K562 (cell line): ENCODE measurements at regions not wholly inside any gene's neighbourhood (a gene's known extent, or its start where the extent isn't known, plus 50 kb on each side); places are given as distances from the start of the nearest gene placed in this dataset.

Experiments used
- ATAC-seq: fragments of 200-7000 bp; cut with Tn5 transposase; 3 replicates; pipeline ENCODE4 v1.9.1; 2020; ENCODE audit warnings: moderate library complexity
- BruUV-seq: library from RNA; stranded (reverse); fragments of 400-500 nt; replicated peaks from 2 replicates; lab custom pipeline; 2021; lab: Mats Ljungman, UMichigan
- CTCF ChIA-PET: fragments of 300-600 bp; formaldehyde crosslinking; extraction: SDS; loops from one replicate; lab custom pipeline; 2021; ENCODE audit warnings: low intra/inter-chr PET ratio; lab: Yijun Ruan, JAX
- POLR2A ChIA-PET: fragments of 300-600, 350-650 bp; sonication (Branson Sonifier 250); formaldehyde crosslinking; extraction: SDS; loops from one replicate; lab custom pipeline; 2021; ENCODE audit warnings: antibody characterized with exemption, inconsistent platforms; lab: Yijun Ruan, JAX
- DNase-seq, 4 experiments: peaks; one replicate each; pipeline versions ENCODE4 v3.0.0 to v3.0.0-alpha.2; 2011 to 2018; ENCODE audit warnings: low spot score in 3 of 4, mixed read lengths in 3 of 4; ENCODE audit errors: extremely low read depth in 1 of 4
- FAIRE-seq: peaks from 2 replicates; lab custom pipeline; 2011; peaks lifted over from hg19 to GRCh38; lab: Jason Lieb, UNC
- H2AFZ ChIP-seq: 2 replicates; pipeline ENCODE4 v1.6.0; 2011; ENCODE audit warnings: low read depth, low read length, control low read depth, inconsistent platforms
- H3K27ac ChIP-seq: fragments of 200-600 bp; 3 replicates; pipeline ENCODE4 v1.8.0; 2011; ENCODE audit warnings: low read depth, mild to moderate bottlenecking, control low read depth, inconsistent platforms, low read length, moderate library complexity, mixed read lengths; ENCODE audit errors: extremely low read depth
- H3K27me3 ChIP-seq, 2 experiments: fragments of 300-600 bp in 1 of 2; 2 replicates in 1 of 2; 3 replicates in 1 of 2; pipeline versions ENCODE4 v1.6.0 to v1.8.0; 2011; ENCODE audit warnings: inconsistent platforms in 2 of 2, low read length in 2 of 2, mild to moderate bottlenecking in 1 of 2, mixed read lengths in 1 of 2, moderate library complexity in 1 of 2; ENCODE audit not compliant: control insufficient read depth in 2 of 2, insufficient read depth in 2 of 2
- H3K36me3 ChIP-seq: fragments of 300-600 bp; 3 replicates; pipeline ENCODE4 v1.8.0; 2011; ENCODE audit warnings: mild to moderate bottlenecking, low read length, inconsistent platforms; ENCODE audit not compliant: control insufficient read depth, insufficient read depth
- H3K4me1 ChIP-seq, 2 experiments: fragments of 200-600 bp in 1 of 2; replicated peaks in 1 of 2; 2 replicates in 1 of 2; 3 replicates in 1 of 2; pipeline versions ENCODE4 v1.5.1 to v1.8.0; 2011; ENCODE audit warnings: inconsistent platforms in 2 of 2, low read length in 2 of 2, mild to moderate bottlenecking in 1 of 2, mixed read lengths in 1 of 2, moderate library complexity in 1 of 2; ENCODE audit not compliant: control insufficient read depth in 2 of 2, insufficient read depth in 2 of 2
- H3K4me2 ChIP-seq: 2 replicates; pipeline ENCODE4 v1.6.1; 2011; ENCODE audit warnings: low read length, control low read depth, inconsistent platforms, mixed read lengths; ENCODE audit not compliant: insufficient read depth
- H3K4me3 ChIP-seq: fragments of 200-600 bp; sonication (generic), shearing (Covaris generic); 2 replicates; pipeline ENCODE4 v1.5.1; 2016; ENCODE audit warnings: control low read depth, inconsistent platforms
- H3K79me2 ChIP-seq: fragments of 200-600 bp; 3 replicates; pipeline ENCODE4 v1.8.0; 2011; ENCODE audit warnings: low read length, inconsistent platforms; ENCODE audit not compliant: control insufficient read depth, insufficient read depth
- H3K9ac ChIP-seq, 2 experiments: 2 replicates each; pipeline versions ENCODE4 v1.6.0 to v1.6.1; 2011; ENCODE audit warnings: low read depth in 2 of 2, low read length in 2 of 2, control low read depth in 1 of 2, inconsistent platforms in 1 of 2, mild to moderate bottlenecking in 1 of 2, mixed read lengths in 1 of 2; ENCODE audit not compliant: insufficient read depth in 1 of 2
- H3K9me1 ChIP-seq: one replicate; pipeline ENCODE4 v1.6.0; 2011; ENCODE audit warnings: inconsistent platforms, mild to moderate bottlenecking, low read length, moderate library complexity; ENCODE audit not compliant: control insufficient read depth, insufficient read depth
- H3K9me3 ChIP-seq: replicated peaks from 2 replicates; pipeline ENCODE4 v1.5.1; 2011; ENCODE audit warnings: low read depth, low read length, inconsistent platforms; ENCODE audit not compliant: control insufficient read depth, insufficient read depth
- H4K20me1 ChIP-seq: replicated peaks from 2 replicates; pipeline ENCODE4 v1.6.1; 2011; ENCODE audit warnings: low read length, inconsistent platforms, mixed read lengths; ENCODE audit not compliant: control insufficient read depth, insufficient read depth
- FOXA3 ChIP-seq, 2 experiments: fragments of 450-650 bp in 1 of 2; sonication (generic) in 1 of 2; formaldehyde crosslinking; IDR thresholded peaks in 1 of 2; conservative IDR thresholded peaks in 1 of 2; 2 replicates each; pipeline versions ENCODE4 v1.4.0 to v1.8.0; 2020 to 2022; ENCODE audit warnings: mild to moderate bottlenecking in 2 of 2, missing genetic modification reagents in 1 of 2
- NR2C1 ChIP-seq, 2 experiments: fragments of 450-650 bp; IDR thresholded peaks; 2 replicates each; pipeline ENCODE4 v1.6.1; 2017; ENCODE audit warnings: mild to moderate bottlenecking in 2 of 2, antibody characterized with exemption in 1 of 2, inconsistent platforms in 1 of 2, missing compliant biosample characterization in 1 of 2, missing genetic modification characterization in 1 of 2
- PPARD ChIP-seq: fragments of 250-450 bp; sonication (Bioruptor Pico); IDR thresholded peaks from 2 replicates; pipeline ENCODE4 v1.8.0; 2022; ENCODE audit warnings: inconsistent platforms, mild to moderate bottlenecking, moderate library complexity
- STAT5A ChIP-seq: IDR thresholded peaks from 2 replicates; pipeline ENCODE4 v1.6.1; 2012; ENCODE audit warnings: low read length, inconsistent platforms, borderline replicate concordance
- TRIM25 ChIP-seq: fragments of 450-650 bp; IDR thresholded peaks from 2 replicates; pipeline ENCODE4 v1.7.0; 2016; ENCODE audit warnings: borderline replicate concordance
- ZNF75A ChIP-seq: fragments of 450-650 bp; formaldehyde crosslinking; IDR thresholded peaks from 2 replicates; pipeline ENCODE4 v1.4.0; 2020; ENCODE audit warnings: mild to moderate bottlenecking
- WGBS: fragments of 100-300 bp; shearing (Covaris generic); methylation state at CpG from one replicate; pipeline ENCODE4 v1.1.6; 2016; ENCODE audit warnings: low coverage, mixed read lengths; ENCODE audit not compliant: insufficient coverage; ENCODE audit errors: missing lambda C conversion rate; 5-methylcytosine and 5-hydroxymethylcytosine counted together
- in situ Hi-C: fragments of 300-500 bp; cut with MboI; formaldehyde crosslinking; loops from 4 replicates; pipeline ENCODE4 v1.15.0; 2018; ENCODE audit warnings: inconsistent platforms, mixed read lengths
- intact Hi-C: fragments of 100-400 bp; cut with micrococcal nuclease; formaldehyde crosslinking; loops from 2 replicates; pipeline ENCODE4 v1.14.2; 2022

- Histone ChIP-seq H3K4me1 (no peaks in the 10 kb centered on the region; a peak in 1 of 5 replicates), H3K9me3 (no peaks in the 10 kb centered on the region), H3K79me2 (no peaks in the 10 kb centered on the region), H3K36me3 (no peaks in the 10 kb centered on the region), H3K4me2 (no peak overlapping the region), H3K27me3 (peaks cover 8 to 53% of the 10 kb centered on the region in 2 experiments; a peak in 3 of 5 replicates), H3K9ac (no peak overlapping the region), H4K20me1 (0 out of 2 replicates have a peak, but pooled peaks cover 7% of the 10 kb centered on the region), H3K27ac (no peak overlapping the region), H3K9me1 (no peaks in the 10 kb centered on the region), H2AFZ (no peak overlapping the region), H3K4me3 (no peak overlapping the region)
- in situ Hi-C loops (no loop called here), intact Hi-C loops (no loop called here)
- no TSS peak for BruUV-seq
- ChIA-PET CTCF (no interaction called here), POLR2A (interaction anchor here (0.6 kb wide), 1 partner anchor 14 kb away, joined by 3 read pairs; no protein-coding TSS in a partner anchor)
- 2% methylated on average over 12 of the region's 12 CpGs for WGBS
- FAIRE-seq (no peak), ATAC-seq (no peak), DNase-seq (no peak)
- no peak for TF ChIP-seq FOXA3 (CRISPR knock-in tag; conservative IDR thresholded peaks at IDR 0.05 in 1 of 2, IDR thresholded peaks at IDR 0.05 in 1 of 2)
- TF ChIP-seq TRIM25, result no peak
- no peak for TF ChIP-seq STAT5A
- TF ChIP-seq NR2C1 (IDR thresholded peaks at IDR 0.05), result no peak
- no peak for TF ChIP-seq NR2C1 (tag; IDR thresholded peaks at IDR 0.05)
- no peak for TF ChIP-seq ZNF75A (CRISPR knock-in tag)
- TF ChIP-seq PPARD, result no peak
Observed at GRCh38 chr20:57830515-57830895, 120.7 kb upstream of the PMEPA1 start.
